ENCODE measurements at regions not wholly inside any gene's neighbourhood (a gene's known extent, or its start where the extent isn't known, plus 50 kb on each side); places are given as distances from the start of the nearest gene placed in this dataset.

- no peak for TF ChIP-seq CTCF (conservative IDR thresholded peaks at IDR 0.05)
- no peak overlapping the region for H3K27ac Mint-ChIP-seq
- peaks cover 22% of the 10 kb centered on the region for H3K4me1 Mint-ChIP-seq (ENCODE audit: unreplicated experiment)
- H3K36me3 Mint-ChIP-seq = peaks cover 4% of the 10 kb centered on the region
- H3K4me3 Mint-ChIP-seq = no peak overlapping the region
- DNase-seq (ENCODE audit: extremely low spot score, unreplicated experiment) = no peak
- peaks cover 9% of the 10 kb centered on the region for H3K9me3 Mint-ChIP-seq
- no peaks in the 10 kb centered on the region for H3K27me3 Mint-ChIP-seq
Measured at GRCh38 chr3:64865839-64866570, 178.2 kb upstream of the ADAMTS9 start.

DNA sequence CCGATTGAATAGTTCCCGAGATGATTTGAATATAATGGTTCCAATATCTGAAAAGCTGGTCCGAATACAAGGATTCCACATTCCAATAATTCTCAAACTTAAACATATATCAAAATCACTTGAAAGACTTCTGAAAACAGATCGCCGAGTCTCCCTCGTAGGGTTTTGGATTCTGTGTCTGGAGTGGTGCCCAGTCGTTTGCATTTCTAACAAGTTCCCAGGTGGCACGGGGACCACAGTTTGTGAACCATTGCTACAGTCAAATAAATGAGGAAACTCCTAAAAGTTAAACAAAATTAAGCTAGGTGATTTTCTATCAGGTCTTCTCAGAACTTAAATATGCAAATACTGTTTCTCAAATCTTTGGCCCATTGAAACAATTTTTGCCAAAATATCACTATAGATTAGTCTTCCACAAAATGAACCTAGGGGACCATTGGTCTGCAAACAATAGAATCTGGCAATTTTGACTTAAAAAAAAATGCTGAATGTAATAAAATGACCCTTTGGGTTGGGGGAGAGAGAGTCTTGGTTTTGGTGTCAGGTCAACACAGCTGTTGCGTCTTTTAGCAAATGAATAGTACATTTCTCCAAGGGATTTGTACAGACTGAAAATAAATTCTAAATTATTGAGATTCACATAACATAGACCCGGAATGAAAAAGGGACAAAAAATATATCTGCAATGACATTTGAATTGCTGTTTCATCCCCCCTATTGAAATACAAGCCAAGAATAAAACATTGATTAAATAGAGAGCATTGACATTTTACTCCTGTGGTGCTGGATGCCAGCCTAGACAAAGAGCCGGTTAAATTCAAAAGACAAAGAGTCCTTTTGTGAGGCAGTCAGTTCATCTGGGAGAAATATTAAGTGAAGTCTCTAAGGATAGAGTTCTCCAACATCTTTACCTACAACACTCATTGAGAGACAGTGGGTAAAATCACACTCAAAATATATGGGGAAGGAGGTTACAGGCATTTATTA, 175.7 kb upstream of the ADAMTS9 start:
- Mint-ChIP-seq H3K27ac (no peak overlapping the region), H3K4me3 (no peak overlapping the region)

DNA sequence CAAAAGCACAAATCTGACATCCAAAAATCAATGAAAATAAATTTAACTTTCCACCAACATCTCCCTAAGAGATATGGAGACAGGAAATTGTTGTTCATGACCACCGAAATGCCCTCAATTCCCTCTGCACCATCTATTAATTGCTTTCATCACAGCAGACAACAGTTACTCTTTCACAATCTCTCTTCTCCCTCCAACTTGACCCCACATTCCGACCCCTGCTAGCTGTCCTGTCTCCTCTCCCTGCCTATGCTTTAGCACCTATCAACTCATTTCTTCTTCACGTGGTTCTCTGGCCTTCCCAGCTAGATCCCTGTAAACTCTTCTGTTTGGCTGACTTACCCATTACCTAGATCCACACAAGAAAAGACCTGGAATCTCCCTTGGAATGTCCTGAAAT, 173.9 kb upstream of the ADAMTS9 start:
- no peak overlapping the region for H3K4me3 Mint-ChIP-seq
- H3K27ac Mint-ChIP-seq = no peak overlapping the region
- H3K36me3 Mint-ChIP-seq = no peaks in the 10 kb centered on the region
- no peaks in the 10 kb centered on the region for H3K27me3 Mint-ChIP-seq
- DNase-seq (ENCODE audit: extremely low spot score, unreplicated experiment) = no peak
- peaks cover 36% of the 10 kb centered on the region for H3K4me1 Mint-ChIP-seq (ENCODE audit: unreplicated experiment)
- peaks cover 4% of the 10 kb centered on the region for H3K9me3 Mint-ChIP-seq
- no peak for TF ChIP-seq CTCF (conservative IDR thresholded peaks at IDR 0.05)

More for the DNA sequence above, 175.7 kb upstream of the ADAMTS9 start:
- Mint-ChIP-seq H3K9me3 (peaks cover 4% of the 10 kb centered on the region), H3K27me3 (no peaks in the 10 kb centered on the region), H3K36me3 (no peaks in the 10 kb centered on the region), H3K4me1 (ENCODE audit: unreplicated experiment) (peaks cover 31% of the 10 kb centered on the region)
- no peak for TF ChIP-seq CTCF (conservative IDR thresholded peaks at IDR 0.05)
- DNase-seq (ENCODE audit: extremely low spot score, unreplicated experiment) = no peak

- H3K27me3 Mint-ChIP-seq = no peaks in the 10 kb centered on the region
- H3K36me3 Mint-ChIP-seq = no peaks in the 10 kb centered on the region
- no peak for TF ChIP-seq CTCF (conservative IDR thresholded peaks at IDR 0.05)
- DNase-seq (ENCODE audit: extremely low spot score, unreplicated experiment) = no peak
- no peak overlapping the region for H3K4me3 Mint-ChIP-seq
- no peak overlapping the region for H3K27ac Mint-ChIP-seq
- peaks cover 39% of the 10 kb centered on the region for H3K4me1 Mint-ChIP-seq (ENCODE audit: unreplicated experiment)
- H3K9me3 Mint-ChIP-seq = peaks cover 4% of the 10 kb centered on the region
Measured at GRCh38 chr3:64860536-64860870, 172.7 kb upstream of the ADAMTS9 start.

DNA sequence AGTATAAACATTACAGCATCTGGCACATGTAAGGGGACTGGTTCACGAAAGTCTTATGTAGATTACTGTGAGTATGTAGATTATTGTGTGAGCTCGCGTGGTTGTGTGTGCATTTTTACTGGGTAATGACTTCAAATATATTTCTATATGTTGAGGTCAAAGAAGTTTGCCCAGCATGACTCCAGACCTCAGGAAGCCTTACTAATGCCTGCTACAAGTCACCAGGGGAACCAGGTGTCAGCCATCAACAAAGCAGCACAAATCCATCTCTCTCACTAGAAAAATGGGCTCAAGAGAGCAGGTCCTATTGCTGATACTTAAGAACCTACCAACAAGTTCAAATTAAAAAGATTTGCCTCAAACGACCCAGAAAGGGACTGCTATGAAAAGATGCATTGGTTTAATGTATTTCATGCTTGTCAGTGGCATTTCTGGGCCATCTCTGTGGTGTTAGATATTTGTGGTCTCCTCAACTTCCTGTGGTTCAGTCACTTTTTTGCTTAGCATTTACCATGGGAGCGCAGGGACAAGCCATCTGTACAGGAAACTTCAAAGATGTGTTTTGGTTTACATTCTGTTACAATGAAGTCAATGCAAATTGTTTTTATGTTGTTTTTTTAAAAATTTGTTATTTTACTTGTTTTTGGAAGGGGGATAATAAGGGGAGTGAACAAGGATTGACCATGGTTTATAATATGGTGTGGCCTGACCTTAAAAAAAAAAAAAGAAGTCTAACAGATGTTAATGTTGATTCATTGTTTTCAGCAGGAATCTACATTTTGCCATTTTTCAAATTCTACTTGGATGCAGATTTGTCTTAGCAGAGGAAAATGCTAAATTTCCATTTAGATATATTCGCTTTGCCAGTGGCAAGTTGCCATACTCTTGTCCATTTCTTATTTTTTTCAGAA, 172.1 kb upstream of the ADAMTS9 start:
- TF ChIP-seq CTCF (conservative IDR thresholded peaks at IDR 0.05) = no peak
- Mint-ChIP-seq H3K4me3 (no peak overlapping the region), H3K27ac (no peak overlapping the region), H3K9me3 (peaks cover 4% of the 10 kb centered on the region), H3K27me3 (no peaks in the 10 kb centered on the region), H3K36me3 (no peaks in the 10 kb centered on the region), H3K4me1 (ENCODE audit: unreplicated experiment) (peaks cover 39% of the 10 kb centered on the region)
- no peak for DNase-seq (ENCODE audit: extremely low spot score, unreplicated experiment)
